Right cardiac atrium (tissue), 5 donors: ENCODE measurements at regions not wholly inside any gene's neighbourhood (a gene's known extent, or its start where the extent isn't known, plus 50 kb on each side); places are given as distances from the start of the nearest gene placed in this dataset.
"Not testable (repeated sequence)": the region's sequence is repeated elsewhere in the genome, so short reads cannot be mapped to it uniquely, and the experiment has no call there.

Experiments used
- ATAC-seq, 2 donors: fragments of 200-7000 bp; cut with Tn5 transposase; one replicate each; pipeline versions ENCODE4 v1.8.0 to v1.9.1; 2020; ENCODE audit warnings: moderate library complexity in 2 of 2, mild to moderate bottlenecking in 1 of 2
- DNase-seq, 3 donors: peaks; one replicate each; pipeline ENCODE4 v3.0.0-alpha.2; 2020
- H3K27ac ChIP-seq: one replicate; pipeline ENCODE4 v1.5.1; 2013; ENCODE audit warnings: mild to moderate bottlenecking, low read length, control low read depth, moderate library complexity
- H3K27me3 ChIP-seq: one replicate; pipeline ENCODE4 v1.6.1; 2013; ENCODE audit not compliant: control insufficient read depth, insufficient read depth
- H3K4me1 ChIP-seq: one replicate; pipeline ENCODE4 v1.6.1; 2013; ENCODE audit warnings: low read length; ENCODE audit not compliant: control insufficient read depth, insufficient read depth
- H3K4me3 ChIP-seq: one replicate; pipeline ENCODE4 v1.5.1; 2013; ENCODE audit warnings: low read length, control low read depth
- H3K9me3 ChIP-seq: one replicate; pipeline ENCODE4 v1.6.1; 2013; ENCODE audit warnings: low read length; ENCODE audit not compliant: control insufficient read depth
- WGBS: extraction: QIAGEN DNeasy Blood & Tissue Kit; methylation state at CpG from one replicate; pipeline ENCODE4 v1.1.7; 2013; 5-methylcytosine and 5-hydroxymethylcytosine counted together
- intact Hi-C, 4 donors: fragments of 100-400 bp; cut with DNase I; formaldehyde crosslinking; loops; one replicate each; pipeline versions ENCODE4 v1.11.0 to v1.14.0; 2022 to 2023
- donor health status: healthy with polysubstance abuse.
- donor health status: DM: no; HTN: yes; CAD: no.
- donor health status: DM: no; HTN: no; CAD: no.
- donor health status: DM: no; HTN: yes; CAD: no; lungs with severe emphysema.
- donor health status: DM: yes; HTN: yes; CAD: no.

DNA sequence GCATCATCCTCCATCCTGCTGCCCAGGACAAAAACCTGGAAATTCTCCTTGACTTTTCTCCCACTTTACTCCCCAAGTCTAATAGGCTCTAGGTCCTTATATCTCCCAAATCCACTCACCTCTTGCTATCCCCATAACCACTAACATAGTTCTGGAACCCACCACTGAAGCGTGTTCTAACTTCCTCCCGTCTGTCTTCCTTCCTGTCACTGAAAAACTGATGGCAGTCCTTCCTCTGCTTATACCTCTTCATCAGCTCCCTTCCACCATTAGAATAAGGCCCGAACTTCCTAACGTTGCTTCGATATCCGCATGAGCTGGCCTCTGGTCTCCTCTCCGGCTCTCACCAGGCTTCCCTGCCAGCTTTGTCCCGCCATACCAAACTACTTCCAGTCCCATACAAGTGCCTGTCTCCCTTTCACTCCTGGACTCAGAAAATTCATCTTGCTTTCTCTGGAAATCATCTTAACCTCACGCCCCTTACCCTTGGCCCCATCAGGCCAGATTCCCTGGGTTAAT, 63.0 kb upstream of the BCL2L14 start:
- DNase-seq (no peak), ATAC-seq (no peak)
- Histone ChIP-seq H3K27me3 (no peaks in the 10 kb centered on the region), H3K27ac (no peak overlapping the region), H3K4me3 (no peak overlapping the region), H3K9me3 (no peaks in the 10 kb centered on the region), H3K4me1 (peaks cover 3% of the 10 kb centered on the region)
- 91% methylated on average over 9 of the region's 9 CpGs for WGBS
- intact Hi-C loops = no loop called here

DNA sequence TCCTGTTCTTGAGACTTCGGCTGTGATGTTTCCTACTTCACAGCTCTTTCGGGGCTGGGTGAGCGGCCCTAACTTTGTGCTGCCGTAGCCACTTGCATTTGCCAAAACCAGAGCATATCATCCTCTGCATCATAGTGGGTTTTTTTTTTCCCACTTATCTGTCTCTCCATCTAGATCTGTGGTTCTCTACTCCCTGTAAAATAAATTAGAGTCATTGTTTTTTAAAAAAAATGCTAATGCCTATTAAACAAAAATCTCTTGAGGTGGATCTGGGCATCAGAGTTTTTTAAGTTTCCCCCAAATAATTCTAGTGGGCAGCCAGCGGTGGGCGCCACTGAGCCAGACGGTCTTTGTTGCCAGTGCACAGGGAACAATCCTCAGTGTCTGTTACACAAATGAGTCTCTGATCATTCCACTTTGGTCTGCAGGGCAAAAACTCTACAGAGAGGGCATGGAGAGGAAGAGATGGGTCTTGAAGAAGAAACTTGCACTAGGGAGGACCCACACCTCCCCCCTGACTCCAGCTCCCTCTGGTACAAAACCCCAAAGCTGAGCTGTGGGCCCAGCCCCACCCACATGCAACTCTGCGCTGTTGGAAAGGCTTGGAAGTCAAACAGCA, 62.4 kb upstream of the BCL2L14 start:
- no peaks in the 10 kb centered on the region for H3K9me3 ChIP-seq
- DNase-seq (no peak), ATAC-seq (no peak)
- 82% methylated on average over 8 of the region's 8 CpGs for WGBS
- H3K27ac ChIP-seq = no peak overlapping the region
- H3K4me3 ChIP-seq = no peak overlapping the region
- intact Hi-C loops = no loop called here
- H3K4me1 ChIP-seq = peaks cover 3% of the 10 kb centered on the region
- no peaks in the 10 kb centered on the region for H3K27me3 ChIP-seq

DNA sequence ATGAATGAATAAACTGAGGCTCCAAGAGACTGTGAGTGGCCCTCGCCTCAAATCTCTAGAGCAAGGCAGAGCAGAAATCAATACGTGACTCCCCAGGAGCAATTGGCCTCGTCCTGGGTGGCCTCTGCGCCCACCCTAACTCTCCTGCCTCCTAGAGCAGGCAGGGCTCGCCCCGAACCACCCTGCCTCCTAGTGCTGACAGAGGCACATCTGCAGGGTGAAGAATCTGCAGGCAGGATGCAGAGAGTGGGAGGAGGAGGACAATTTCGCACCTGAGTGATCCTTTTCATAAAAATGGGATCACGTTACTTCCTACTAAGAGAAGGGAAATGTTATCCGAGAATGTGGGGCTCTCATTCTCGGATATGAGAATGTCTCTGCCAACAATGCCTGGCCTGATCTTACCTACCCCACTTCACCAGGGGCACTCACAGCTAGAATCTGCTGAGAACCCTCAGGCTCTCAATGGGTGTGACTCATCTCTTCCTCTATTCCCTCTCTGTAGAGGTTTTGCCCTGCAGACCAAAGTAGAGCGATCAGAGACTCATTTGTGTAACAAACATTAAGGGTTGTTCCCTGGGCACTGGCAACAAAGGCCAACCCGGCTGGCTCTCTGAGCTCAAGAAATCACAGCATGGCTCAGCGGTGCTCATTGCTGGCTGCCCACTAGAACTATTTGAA, 61.7 kb upstream of the BCL2L14 start:
- peaks cover 3% of the 10 kb centered on the region for H3K4me1 ChIP-seq
- intact Hi-C loops = no loop called here
- H3K27me3 ChIP-seq = no peaks in the 10 kb centered on the region
- peak in 1 of 2 donors; percentile 10 for ATAC-seq
- 90% methylated on average over 13 of the region's 13 CpGs for WGBS
- no peak overlapping the region for H3K27ac ChIP-seq
- no peak overlapping the region for H3K4me3 ChIP-seq
- H3K9me3 ChIP-seq = no peaks in the 10 kb centered on the region
- DNase-seq = no peak

DNA sequence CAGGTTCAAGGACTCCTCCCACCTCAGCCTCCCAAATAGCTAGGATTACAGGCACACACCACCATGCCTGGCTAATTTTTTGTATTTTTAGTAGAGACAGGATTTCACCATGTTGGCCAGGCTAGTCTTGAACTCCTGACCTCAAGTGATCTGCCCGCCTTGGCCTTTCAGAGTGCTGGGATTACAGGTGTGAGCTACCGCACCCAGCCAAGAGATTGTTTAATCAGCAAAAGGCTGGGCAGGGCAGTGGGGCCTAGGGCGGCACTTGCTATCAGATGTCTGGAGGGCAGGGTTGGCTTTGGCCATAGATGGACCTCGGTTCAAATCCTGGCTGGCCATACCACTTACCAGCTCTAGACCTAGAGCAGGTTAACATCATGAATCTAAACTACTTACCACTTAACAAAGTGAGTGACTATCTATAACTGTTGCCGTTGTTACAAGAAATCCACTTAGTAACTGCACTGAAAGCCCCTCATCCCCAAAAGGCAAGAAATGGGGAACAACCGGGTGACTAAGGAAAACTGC, 60.9 kb upstream of the BCL2L14 start:
- not testable (repeated sequence) for H3K4me1 ChIP-seq, ATAC-seq, H3K9me3 ChIP-seq, H3K27ac ChIP-seq, H3K4me3 ChIP-seq, H3K27me3 ChIP-seq, DNase-seq
- WGBS = 77% methylated on average over 6 of the region's 6 CpGs
- intact Hi-C loops = loop anchor here in 1 of 4 donors (10.0 kb wide), 1 partner anchor 115 kb away; no protein-coding TSS in a partner anchor

DNA sequence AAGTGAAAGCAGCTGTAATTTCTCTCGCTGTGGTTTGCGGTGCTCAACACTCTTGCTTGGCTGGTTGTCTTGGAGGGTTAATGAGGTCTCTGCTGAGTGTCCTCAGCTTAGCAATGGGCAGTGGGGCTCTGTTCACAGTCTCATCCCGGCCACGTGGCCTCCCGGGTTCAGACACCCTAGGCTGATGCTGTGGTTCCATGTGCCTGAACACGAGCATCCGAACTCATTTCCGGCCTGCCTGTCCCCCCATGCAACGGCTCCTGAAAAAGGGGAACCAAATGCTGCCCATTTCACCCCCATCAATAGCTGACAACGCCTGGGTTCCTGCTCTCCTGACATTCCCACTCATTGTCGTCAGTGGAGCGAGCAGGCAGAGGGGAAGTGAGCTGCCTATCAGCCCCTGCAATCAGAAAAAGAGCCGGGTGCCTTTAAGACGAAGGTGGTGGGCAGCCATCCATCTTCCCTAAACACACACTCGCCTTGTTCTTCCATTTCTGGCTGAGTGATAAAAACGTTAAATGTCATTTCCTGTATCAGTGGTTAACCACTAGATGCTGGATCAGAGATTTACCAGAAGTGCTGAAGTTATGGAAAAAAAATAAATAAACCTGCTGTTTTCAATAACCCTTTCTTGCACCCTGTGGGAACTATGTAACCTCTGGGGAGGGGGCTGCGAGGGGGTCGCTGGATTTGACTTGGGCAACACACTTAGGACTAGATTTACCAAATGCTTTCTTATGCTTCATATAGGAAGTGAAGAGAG, 60.3 kb upstream of the BCL2L14 start:
- 28% methylated on average over 18 of the region's 18 CpGs for WGBS
- no peaks in the 10 kb centered on the region for H3K27me3 ChIP-seq

DNA sequence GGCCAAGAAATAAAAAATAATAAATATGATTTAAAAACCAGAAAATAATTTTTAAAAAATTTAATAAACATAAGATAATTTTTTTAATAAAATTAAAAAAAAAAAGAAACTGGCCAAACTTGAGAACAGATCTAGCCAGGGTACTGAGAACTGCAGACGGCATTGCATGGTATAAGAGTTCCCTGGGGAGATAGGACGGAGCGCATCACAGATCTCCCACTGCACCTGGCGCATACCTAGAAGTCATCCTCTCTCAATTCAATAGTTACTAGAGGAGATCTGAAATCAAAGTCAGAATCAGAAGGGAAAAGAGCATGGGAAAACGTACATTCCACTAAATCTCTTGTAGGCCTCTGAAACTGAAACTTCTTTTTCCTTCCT, 58.9 kb upstream of the BCL2L14 start:
- no peak overlapping the region for H3K4me3 ChIP-seq
- H3K27me3 ChIP-seq = no peaks in the 10 kb centered on the region
- 97% methylated on average over 5 of the region's 5 CpGs for WGBS
- no peaks in the 10 kb centered on the region for H3K9me3 ChIP-seq
- no peak for ATAC-seq
- no peak for DNase-seq
- H3K4me1 ChIP-seq = peaks cover 3% of the 10 kb centered on the region
- intact Hi-C loops = loop anchor here in 1 of 4 donors (10.0 kb wide), 1 partner anchor 117 kb away; no protein-coding TSS in a partner anchor
- H3K27ac ChIP-seq = no peak overlapping the region

More for the DNA sequence above, 60.3 kb upstream of the BCL2L14 start:
- DNase-seq (peak; percentile 61 to 78 (median 70)), ATAC-seq (peak; percentile 67 to 80)
- Histone ChIP-seq H3K4me3 (no peak overlapping the region), H3K27ac (no peak overlapping the region), H3K9me3 (no peaks in the 10 kb centered on the region), H3K4me1 (peaks cover 3% of the 10 kb centered on the region)
- intact Hi-C loops = loop anchor here in 1 of 4 donors (10.0 kb wide), 1 partner anchor 116 kb away; no protein-coding TSS in a partner anchor

DNA sequence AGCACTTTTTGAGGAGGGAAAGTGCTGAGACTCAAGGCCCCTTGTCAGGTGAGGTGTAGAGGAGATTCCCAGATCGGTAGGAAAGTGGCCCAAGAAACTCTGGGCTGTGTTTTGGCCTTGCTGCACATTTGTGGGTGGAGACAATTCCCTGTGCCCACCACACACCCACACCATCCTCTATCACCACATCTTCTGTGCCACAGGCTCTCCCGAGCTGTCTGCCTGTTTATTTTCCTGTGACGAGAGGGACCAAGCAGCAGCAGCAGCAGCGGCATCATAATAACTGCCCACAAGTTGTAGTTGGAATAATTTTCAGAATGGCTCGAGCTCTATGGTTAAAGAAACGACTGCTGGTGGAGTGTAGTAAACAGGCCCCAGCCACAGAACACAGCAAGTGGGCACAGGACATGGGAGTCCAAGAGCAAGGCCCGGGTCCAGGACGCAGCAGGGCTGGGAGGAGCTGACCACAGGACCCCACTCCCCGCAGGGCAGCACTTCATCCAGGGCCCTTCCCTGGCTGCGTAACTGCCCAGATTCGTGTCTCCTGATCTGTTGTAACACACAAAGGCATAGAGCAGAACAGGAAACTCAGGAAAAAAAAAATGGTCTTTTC, 55.6 kb upstream of the BCL2L14 start:
- intact Hi-C loops = loop anchor here in 1 of 4 donors (5.0 to 10.0 kb wide), 2 partner anchors 120 to 433 kb away; no protein-coding TSS in a partner anchor
- H3K27me3 ChIP-seq = no peaks in the 10 kb centered on the region
- no peak overlapping the region for H3K27ac ChIP-seq
- no peaks in the 10 kb centered on the region for H3K9me3 ChIP-seq
- WGBS = 71% methylated on average over 11 of the region's 11 CpGs
- ATAC-seq (no peak), DNase-seq (no peak)
- peaks cover 9% of the 10 kb centered on the region for H3K4me1 ChIP-seq
- H3K4me3 ChIP-seq = no peak overlapping the region

DNA sequence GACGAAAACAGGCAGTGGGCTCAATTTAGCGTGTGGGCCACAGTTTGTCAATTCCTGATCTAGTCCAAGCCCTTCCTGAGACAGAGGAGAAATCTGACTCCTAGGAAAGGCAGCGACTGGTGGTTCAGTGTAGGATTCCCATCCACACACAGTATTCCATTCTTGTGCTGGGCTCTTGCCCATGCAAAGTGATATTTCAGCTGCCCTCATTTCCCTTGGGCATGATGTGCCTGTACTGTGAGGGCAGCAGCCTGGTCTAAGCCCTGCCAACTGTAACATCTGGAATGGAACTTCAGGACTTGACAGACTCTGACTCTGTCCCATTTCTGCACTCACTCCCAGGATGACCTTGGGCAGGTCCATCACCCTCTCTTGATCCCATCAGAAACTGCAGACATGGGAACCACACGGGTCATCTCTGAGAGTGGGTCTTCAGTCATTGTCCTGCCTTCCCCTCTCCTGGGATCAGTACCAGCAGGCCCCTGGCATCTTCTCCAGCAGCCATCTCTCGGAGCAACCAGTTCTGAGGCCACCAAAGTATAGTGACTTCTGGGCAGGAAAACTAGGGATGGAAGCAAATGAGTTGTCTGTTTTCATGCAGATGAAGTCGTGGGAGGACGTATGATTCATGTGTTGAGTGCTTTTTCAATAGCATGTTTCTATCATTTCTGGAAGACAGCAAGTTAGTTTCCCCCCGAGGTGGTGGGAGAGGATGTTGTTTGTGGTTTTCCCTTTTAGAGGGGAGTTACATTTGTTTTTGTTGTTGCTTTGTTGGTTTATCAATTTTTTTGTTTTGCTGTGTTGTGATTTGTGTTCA, 54.2 kb upstream of the BCL2L14 start:
- H3K27me3 ChIP-seq = no peaks in the 10 kb centered on the region
- intact Hi-C loops = loop anchor here in 1 of 4 donors (5.0 to 10.0 kb wide), 2 partner anchors 122 to 434 kb away; no protein-coding TSS in a partner anchor
- 65% methylated on average over 8 of the region's 8 CpGs for WGBS
- no peaks in the 10 kb centered on the region for H3K9me3 ChIP-seq
- peak in 1 of 2 donors; percentile 42 for ATAC-seq
- H3K27ac ChIP-seq = no peak overlapping the region
- H3K4me3 ChIP-seq = no peak overlapping the region
- H3K4me1 ChIP-seq = peaks cover 6% of the 10 kb centered on the region
- no peak for DNase-seq

DNA sequence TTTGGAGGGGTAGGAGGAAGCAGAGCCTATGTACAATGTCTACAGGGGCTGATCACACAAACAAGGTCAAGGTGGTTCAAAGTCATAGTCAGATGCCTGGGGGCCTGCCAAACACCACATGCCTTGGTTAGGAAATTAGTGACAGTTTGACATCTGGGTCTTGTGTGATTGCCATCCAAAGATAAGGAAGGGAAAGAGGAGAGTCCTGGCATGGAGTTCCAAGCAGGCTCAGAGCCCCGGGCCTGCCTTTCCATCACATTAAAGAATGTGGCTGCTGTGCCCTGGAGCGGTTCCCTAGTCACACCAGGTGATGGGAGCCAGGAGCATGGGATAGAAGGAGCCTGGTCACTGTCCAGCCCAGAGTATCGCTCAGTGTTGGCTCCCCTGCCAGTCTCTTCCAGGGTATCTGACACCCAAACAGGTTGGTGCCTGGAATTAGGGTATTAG, 53.6 kb upstream of the BCL2L14 start:
- H3K4me1 ChIP-seq = peaks cover 6% of the 10 kb centered on the region
- DNase-seq (no peak), ATAC-seq (peak; percentile 35 to 47)
- H3K27me3 ChIP-seq = no peaks in the 10 kb centered on the region
- intact Hi-C loops = loop anchor here in 1 of 4 donors (5.0 to 10.0 kb wide), 2 partner anchors 122 to 435 kb away; no protein-coding TSS in a partner anchor
- H3K4me3 ChIP-seq = no peak overlapping the region
- H3K9me3 ChIP-seq = no peaks in the 10 kb centered on the region
- no peak overlapping the region for H3K27ac ChIP-seq
- WGBS = 67% methylated on average over 3 of the region's 3 CpGs
